Trophoblast cell (in vitro differentiated cells and primary cell): ENCODE measurements at regions not wholly inside any gene's neighbourhood (a gene's known extent, or its start where the extent isn't known, plus 50 kb on each side); places are given as distances from the start of the nearest gene placed in this dataset.
"Not testable (repeated sequence)": the region's sequence is repeated elsewhere in the genome, so short reads cannot be mapped to it uniquely, and the experiment has no call there.

ENCODE experiments used
- DNase-seq, 2 donors: peaks; one replicate each; pipeline ENCODE4 v3.0.0-alpha.2; 2016
- H2AFZ ChIP-seq: 2 replicates; pipeline ENCODE4 v1.6.1; 2013; ENCODE audit warnings: low read length, moderate library complexity, mild to moderate bottlenecking; ENCODE audit not compliant: insufficient read depth, poor library complexity
- H2AK5ac ChIP-seq: 2 replicates; pipeline ENCODE4 v1.6.1; 2013; ENCODE audit warnings: mild to moderate bottlenecking, low read length
- H2BK120ac ChIP-seq: 2 replicates; pipeline ENCODE4 v1.6.1; 2013; ENCODE audit warnings: low read length, mild to moderate bottlenecking, moderate library complexity; ENCODE audit not compliant: insufficient read depth, poor library complexity
- H2BK12ac ChIP-seq: 2 replicates; pipeline ENCODE4 v1.6.1; 2013; ENCODE audit warnings: mild to moderate bottlenecking, low read length, moderate library complexity
- H2BK5ac ChIP-seq: 2 replicates; pipeline ENCODE4 v1.6.1; 2013; ENCODE audit warnings: low read length, low read depth, moderate library complexity, mild to moderate bottlenecking; ENCODE audit not compliant: poor library complexity
- H3K14ac ChIP-seq: 2 replicates; pipeline ENCODE4 v1.6.1; 2013; ENCODE audit warnings: mild to moderate bottlenecking, low read length
- H3K18ac ChIP-seq: 2 replicates; pipeline ENCODE4 v1.6.1; 2013; ENCODE audit warnings: mild to moderate bottlenecking, low read length
- H3K23ac ChIP-seq: 2 replicates; pipeline ENCODE4 v1.6.1; 2013; ENCODE audit warnings: low read length
- H3K27ac ChIP-seq: 2 replicates; pipeline ENCODE4 v1.5.1; 2013; ENCODE audit warnings: low read depth, mild to moderate bottlenecking, inconsistent platforms, low read length, moderate library complexity
- H3K27me3 ChIP-seq: 2 replicates; pipeline ENCODE4 v1.6.1; 2013; ENCODE audit warnings: inconsistent platforms, mild to moderate bottlenecking, low read length, moderate library complexity; ENCODE audit not compliant: insufficient read depth
- H3K36me3 ChIP-seq, 2 experiments: 1 replicate in 1 of 2; 2 replicates in 1 of 2; pipeline ENCODE4 v1.6.1; 2013; ENCODE audit warnings: low read length in 2 of 2, mild to moderate bottlenecking in 2 of 2, moderate library complexity in 1 of 2; ENCODE audit not compliant: insufficient read depth in 2 of 2, control insufficient read depth in 1 of 2
- H3K4ac ChIP-seq: 2 replicates; pipeline ENCODE4 v1.6.1; 2013; ENCODE audit warnings: low read depth, mild to moderate bottlenecking, low read length, moderate library complexity
- H3K4me1 ChIP-seq, 2 experiments: 1 replicate in 1 of 2; 2 replicates in 1 of 2; pipeline ENCODE4 v1.6.1; 2013; ENCODE audit warnings: low read length in 2 of 2, mild to moderate bottlenecking in 2 of 2, moderate library complexity in 1 of 2; ENCODE audit not compliant: insufficient read depth in 2 of 2, control insufficient read depth in 1 of 2
- H3K4me2 ChIP-seq: 2 replicates; pipeline ENCODE4 v1.6.1; 2013; ENCODE audit warnings: inconsistent platforms, mild to moderate bottlenecking, low read length, moderate library complexity
- H3K4me3 ChIP-seq: 2 replicates; pipeline ENCODE4 v1.5.1; 2013; ENCODE audit warnings: mild to moderate bottlenecking, low read depth, low read length, inconsistent platforms
- H3K79me1 ChIP-seq: one replicate; pipeline ENCODE4 v1.6.1; 2013; ENCODE audit warnings: low read length
- H3K79me2 ChIP-seq: 2 replicates; pipeline ENCODE4 v1.6.1; 2013; ENCODE audit warnings: low read length, mild to moderate bottlenecking; ENCODE audit not compliant: control insufficient read depth, insufficient read depth, poor library complexity
- H3K9ac ChIP-seq: 2 replicates; pipeline ENCODE4 v1.6.1; 2013; ENCODE audit warnings: mild to moderate bottlenecking, low read length
- H3K9me3 ChIP-seq: 2 replicates; pipeline ENCODE4 v1.6.1; 2013; ENCODE audit warnings: low read depth, mild to moderate bottlenecking, control low read depth, inconsistent platforms, low read length; ENCODE audit not compliant: insufficient read depth
- H4K12ac ChIP-seq: 2 replicates; pipeline ENCODE4 v1.6.1; 2013; ENCODE audit warnings: low read depth, mild to moderate bottlenecking, low read length, moderate library complexity
- H4K8ac ChIP-seq: 2 replicates; pipeline ENCODE4 v1.6.1; 2013; ENCODE audit warnings: low read depth, mild to moderate bottlenecking, low read length, moderate library complexity
- H4K91ac ChIP-seq: one replicate; pipeline ENCODE4 v1.6.1; 2013; ENCODE audit warnings: low read depth, mild to moderate bottlenecking, low read length, moderate library complexity
- WGBS: extraction: QIAGEN DNeasy Blood & Tissue Kit; methylation state at CpG from one replicate; pipeline ENCODE4 v1.1.7; 2013; ENCODE audit warnings: missing lambda C conversion rate; ENCODE audit not compliant: insufficient read length, insufficient coverage; ENCODE audit errors: extremely low coverage; 5-methylcytosine and 5-hydroxymethylcytosine counted together

DNA sequence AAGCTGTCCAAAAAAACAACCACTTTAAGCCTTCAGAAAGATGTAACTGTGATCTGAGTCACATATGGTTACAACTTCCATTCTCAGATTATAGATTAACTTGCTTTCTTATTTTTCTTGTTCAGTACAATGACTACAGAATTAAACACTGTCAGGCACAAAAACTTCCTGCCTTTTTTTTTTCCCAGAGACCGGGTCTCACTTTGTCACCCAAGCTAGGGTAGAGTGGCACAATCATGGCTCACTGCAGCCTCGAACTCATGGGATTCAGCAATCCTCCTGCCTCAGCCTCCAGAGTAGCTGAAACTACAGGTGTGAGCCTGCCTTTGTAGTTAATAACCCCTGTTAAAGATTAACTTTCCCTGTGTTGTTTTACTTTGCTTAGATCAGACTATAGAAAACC, 163.2 kb downstream of the AVL9 start:
- Histone ChIP-seq H3K9me3 (no peaks in the 10 kb centered on the region), H2AFZ (no peak overlapping the region), H3K23ac (no peak overlapping the region), H4K8ac (no peak overlapping the region), H3K4me1 (no peaks in the 10 kb centered on the region), H2AK5ac (no peak overlapping the region), H3K4me3 (no peak overlapping the region), H3K79me1 (no peaks in the 10 kb centered on the region), H3K18ac (no peak overlapping the region), H3K36me3 (no peaks in the 10 kb centered on the region), H3K27ac (no peak overlapping the region), H4K91ac (no peak overlapping the region), H3K14ac (no peak overlapping the region), H3K4ac (no peak overlapping the region), H4K12ac (no peak overlapping the region), H3K27me3 (no peaks in the 10 kb centered on the region), H3K9ac (no peak overlapping the region), H2BK5ac (no peak overlapping the region), H3K4me2 (no peak overlapping the region), H2BK120ac (no peak overlapping the region), H3K79me2 (no peaks in the 10 kb centered on the region), H2BK12ac (no peak overlapping the region)
- WGBS = no CpG with 5 or more reads among the region's 2 CpGs
- no peak for DNase-seq

- H3K79me2 ChIP-seq = no peaks in the 10 kb centered on the region
- no peak overlapping the region for H4K91ac ChIP-seq
- H3K27ac ChIP-seq = no peak overlapping the region
- no peak overlapping the region for H3K14ac ChIP-seq
- H3K27me3 ChIP-seq = no peaks in the 10 kb centered on the region
- no peak overlapping the region for H3K18ac ChIP-seq
- no peak overlapping the region for H2AFZ ChIP-seq
- H3K36me3 ChIP-seq = no peaks in the 10 kb centered on the region
- no peak overlapping the region for H2BK5ac ChIP-seq
- H2BK12ac ChIP-seq = no peak overlapping the region
- H4K8ac ChIP-seq = no peak overlapping the region
- no peak overlapping the region for H4K12ac ChIP-seq
- no peaks in the 10 kb centered on the region for H3K9me3 ChIP-seq
- no peak overlapping the region for H3K4ac ChIP-seq
- DNase-seq = peak in 1 of 2 donors; percentile 42
- no peak overlapping the region for H3K4me2 ChIP-seq
- no peak overlapping the region for H3K9ac ChIP-seq
- H3K79me1 ChIP-seq = no peaks in the 10 kb centered on the region
- no peak overlapping the region for H3K4me3 ChIP-seq
- no peak overlapping the region for H3K23ac ChIP-seq
- H2AK5ac ChIP-seq = no peak overlapping the region
- no CpG with 5 or more reads among the region's 7 CpGs for WGBS
- H3K4me1 ChIP-seq = no peaks in the 10 kb centered on the region
- no peak overlapping the region for H2BK120ac ChIP-seq
These were observed 162.7 kb downstream of the AVL9 start for GRCh38 chr7:32658034-32658433.

DNA sequence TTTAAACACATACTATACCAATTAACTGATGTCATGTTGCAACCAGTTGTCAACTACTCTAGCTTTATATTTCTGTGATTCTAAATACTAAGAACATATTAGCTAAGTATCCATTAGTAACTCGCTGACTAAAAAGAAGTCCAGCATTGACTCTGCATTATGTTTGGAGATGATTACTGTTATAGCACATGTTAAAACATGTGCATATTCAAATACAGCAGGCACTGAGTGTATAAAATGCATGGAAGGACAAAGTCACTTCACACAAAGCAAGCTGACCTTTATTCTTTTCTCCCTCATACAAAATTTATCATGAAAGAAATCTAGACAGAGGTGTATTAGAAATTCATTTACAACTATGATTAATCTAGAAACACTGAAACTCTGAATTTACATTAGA, 159.3 kb downstream of the AVL9 start:
- H3K4me1 ChIP-seq, H3K27me3 ChIP-seq, H4K8ac ChIP-seq, H3K79me2 ChIP-seq, H2BK120ac ChIP-seq, H2AK5ac ChIP-seq, H3K9me3 ChIP-seq, H3K4me3 ChIP-seq, H3K79me1 ChIP-seq, H3K18ac ChIP-seq, H2AFZ ChIP-seq, DNase-seq, H3K9ac ChIP-seq, H2BK5ac ChIP-seq, H3K4me2 ChIP-seq, H4K12ac ChIP-seq, H3K4ac ChIP-seq, H3K23ac ChIP-seq, H3K14ac ChIP-seq, H2BK12ac ChIP-seq, H3K27ac ChIP-seq, H4K91ac ChIP-seq, H3K36me3 ChIP-seq: not testable (repeated sequence)
- WGBS = no CpG with 5 or more reads among the region's 1 CpG

- not testable (repeated sequence) for H2BK120ac ChIP-seq, H3K4ac ChIP-seq, H2AFZ ChIP-seq, H3K9ac ChIP-seq, H3K36me3 ChIP-seq, H4K91ac ChIP-seq, H3K23ac ChIP-seq, H3K4me3 ChIP-seq, DNase-seq, H3K79me2 ChIP-seq, H3K27ac ChIP-seq, H3K27me3 ChIP-seq, H3K14ac ChIP-seq, H3K4me2 ChIP-seq, H3K9me3 ChIP-seq, H2BK5ac ChIP-seq, H4K12ac ChIP-seq, H3K4me1 ChIP-seq, H3K18ac ChIP-seq, H2BK12ac ChIP-seq, H3K79me1 ChIP-seq, H4K8ac ChIP-seq, H2AK5ac ChIP-seq
- WGBS = no CpG with 5 or more reads among the region's 1 CpG
These were observed 155.1 kb downstream of the AVL9 start for GRCh38 chr7:32650356-32650755.
